GM19239 (cell line): ENCODE measurements at regions not wholly inside any gene's neighbourhood (a gene's known extent, or its start where the extent isn't known, plus 50 kb on each side); places are given as distances from the start of the nearest gene placed in this dataset.

Experiments
- DNase-seq: peaks from one replicate; pipeline ENCODE4 v3.0.0; 2011; ENCODE audit warnings: low spot score; ENCODE audit not compliant: insufficient read length
- FAIRE-seq: peaks from 2 replicates; lab custom pipeline; 2011; peaks lifted over from hg19 to GRCh38; lab: Jason Lieb, UNC

DNA sequence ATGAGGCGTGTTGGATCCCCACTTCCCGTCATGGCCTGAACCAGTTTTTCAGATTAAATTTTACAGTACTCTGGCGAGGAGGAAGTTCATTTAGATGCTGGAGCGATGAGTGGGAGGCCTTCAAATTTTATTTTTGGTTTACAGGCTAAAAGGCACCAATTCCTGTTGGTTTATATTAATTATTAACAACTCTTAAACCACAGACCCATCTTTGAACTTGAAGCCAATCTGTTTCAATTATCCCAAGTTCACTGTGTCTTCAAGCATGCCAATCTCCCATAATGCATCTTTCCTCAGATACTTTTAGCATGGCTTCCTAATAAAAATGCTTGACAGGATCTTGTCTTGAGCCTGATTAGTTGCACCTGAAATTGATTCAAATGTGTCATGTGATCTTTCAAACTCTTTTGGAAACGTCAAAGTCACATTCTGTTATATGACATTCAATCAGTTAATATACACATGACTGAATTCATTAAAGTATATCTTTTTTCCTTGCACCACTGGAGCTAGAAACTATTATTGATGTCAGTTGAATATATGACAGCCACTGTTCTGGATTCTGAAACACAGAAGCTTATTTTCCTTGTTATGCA lies 641.7 kb upstream of the TMEM132C start:
- FAIRE-seq (no peak), DNase-seq (no peak)

- no peak for FAIRE-seq
- no peak for DNase-seq
These were observed 638.3 kb upstream of the TMEM132C start for GRCh38 chr12:127628645-127629044.

DNA sequence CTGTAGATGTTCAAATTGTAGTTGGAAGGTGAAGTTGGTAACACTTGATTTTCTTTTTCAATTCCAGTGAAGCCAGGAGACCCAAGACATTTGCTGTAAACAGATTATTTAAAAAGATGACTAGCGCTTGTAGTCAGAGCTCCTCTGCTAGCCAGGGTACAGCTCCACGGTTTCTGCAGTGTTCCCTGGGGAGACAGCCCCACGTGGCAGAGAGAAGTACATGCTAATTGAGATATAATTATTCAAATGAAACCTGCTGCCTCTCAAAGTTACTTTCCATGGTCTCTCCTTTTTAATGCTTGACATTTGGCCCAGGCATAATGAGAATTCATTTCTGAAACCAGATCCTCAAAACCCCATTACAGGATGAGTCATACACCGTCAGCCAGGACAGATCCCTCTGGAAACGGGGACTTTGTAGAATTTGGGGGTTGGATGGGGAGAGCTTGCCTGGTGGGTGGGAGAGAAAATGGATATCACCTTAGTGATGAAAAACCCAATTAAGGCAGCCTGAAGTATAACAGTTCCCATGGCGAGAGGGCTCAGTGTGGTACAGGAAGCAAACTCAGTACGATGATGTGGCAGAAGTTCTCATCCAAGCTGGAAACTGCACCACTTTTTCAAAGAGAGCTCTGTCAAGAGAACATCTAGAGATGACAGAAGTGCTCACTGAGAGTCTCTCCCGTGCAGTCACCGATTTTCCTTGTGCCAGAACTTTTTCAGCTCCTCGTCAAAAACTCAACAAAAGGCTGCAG lies 637.7 kb upstream of the TMEM132C start:
- FAIRE-seq (no peak), DNase-seq (no peak)

DNA sequence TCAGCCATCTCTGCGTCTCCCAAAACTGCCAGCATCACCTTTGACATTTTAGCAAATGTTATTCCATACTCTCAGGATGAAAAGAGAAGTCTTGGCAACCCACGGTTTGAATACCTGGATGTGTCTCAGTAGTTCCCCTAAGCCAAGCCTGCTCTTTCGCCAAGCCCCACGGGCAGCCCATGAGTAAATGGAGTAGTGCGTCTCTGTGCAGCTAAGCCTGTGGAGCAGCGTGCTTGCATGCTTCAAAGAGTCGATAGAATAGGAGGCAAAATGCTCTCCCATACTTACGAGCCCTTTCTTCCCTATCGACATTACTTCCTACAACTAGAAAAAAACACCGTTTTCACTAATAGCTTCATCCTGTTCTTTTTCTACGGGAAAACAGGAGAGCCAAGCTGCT lies 634.5 kb upstream of the TMEM132C start:
- FAIRE-seq (no peak), DNase-seq (no peak)

- no peak for FAIRE-seq
- no peak for DNase-seq
These were observed 631.1 kb upstream of the TMEM132C start for GRCh38 chr12:127635838-127636237.

GRCh38 chr12:127636882-127637281 lies 630.1 kb upstream of the TMEM132C start:
- no peak for FAIRE-seq
- DNase-seq, result no peak

- DNase-seq, result no peak
- FAIRE-seq, result no peak
These were observed 626.6 kb upstream of the TMEM132C start for GRCh38 chr12:127640181-127640886.

GRCh38 chr12:127642208-127642607 lies 624.8 kb upstream of the TMEM132C start:
- no peak for FAIRE-seq

GRCh38 chr12:127648321-127648720 lies 618.6 kb upstream of the TMEM132C start:
- DNase-seq, result no peak
- FAIRE-seq, result no peak

More at GRCh38 chr12:127642208-127642607, 624.8 kb upstream of the TMEM132C start:
- no peak for DNase-seq

DNA sequence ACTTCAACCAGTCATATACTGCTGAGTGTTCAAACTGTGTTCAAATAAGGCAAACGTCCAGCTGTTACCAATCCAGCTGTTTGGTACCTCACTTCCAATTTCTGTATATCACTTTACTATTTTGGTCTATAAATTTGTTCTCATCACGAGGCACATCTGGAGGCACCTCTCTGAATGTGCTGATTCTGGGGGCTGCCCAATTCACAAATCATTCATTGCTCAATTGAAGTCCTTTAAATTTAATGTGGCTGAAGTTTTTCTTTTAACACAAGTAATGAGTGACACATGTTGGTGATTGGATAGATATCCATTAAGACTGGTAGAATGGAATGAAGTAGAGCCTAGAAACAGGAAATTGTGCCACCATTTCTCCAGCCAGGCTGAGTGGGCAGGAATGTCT lies 617.0 kb upstream of the TMEM132C start:
- no peak for FAIRE-seq
- DNase-seq, result no peak

GRCh38 chr12:127650626-127651025 lies 616.3 kb upstream of the TMEM132C start:
- DNase-seq, result no peak
- no peak for FAIRE-seq

DNA sequence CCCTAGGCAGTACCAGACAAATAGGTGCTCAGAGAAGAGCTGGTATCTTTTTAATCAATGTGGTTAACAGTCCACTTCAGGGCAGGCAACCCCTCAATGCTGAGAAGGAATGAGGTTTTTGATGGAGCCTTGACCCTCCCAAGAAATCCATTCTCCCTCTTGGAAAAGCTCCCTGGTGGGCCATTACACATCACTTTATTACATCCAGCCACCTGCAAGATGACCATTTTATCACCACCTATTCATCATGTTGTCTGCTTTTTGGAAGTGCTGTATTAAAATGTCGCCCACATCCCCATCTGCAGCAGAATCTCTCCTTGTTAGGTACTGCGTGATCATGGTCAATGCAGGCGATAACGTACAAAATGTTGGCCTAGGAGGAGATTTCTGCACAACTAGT lies 614.7 kb upstream of the TMEM132C start:
- FAIRE-seq (no peak), DNase-seq (no peak)

GRCh38 chr12:127654383-127654985 lies 612.5 kb upstream of the TMEM132C start:
- no peak for FAIRE-seq

GRCh38 chr12:127655691-127656090 lies 611.3 kb upstream of the TMEM132C start:
- FAIRE-seq (no peak), DNase-seq (no peak)

More at GRCh38 chr12:127654383-127654985, 612.5 kb upstream of the TMEM132C start:
- no peak for DNase-seq

DNA sequence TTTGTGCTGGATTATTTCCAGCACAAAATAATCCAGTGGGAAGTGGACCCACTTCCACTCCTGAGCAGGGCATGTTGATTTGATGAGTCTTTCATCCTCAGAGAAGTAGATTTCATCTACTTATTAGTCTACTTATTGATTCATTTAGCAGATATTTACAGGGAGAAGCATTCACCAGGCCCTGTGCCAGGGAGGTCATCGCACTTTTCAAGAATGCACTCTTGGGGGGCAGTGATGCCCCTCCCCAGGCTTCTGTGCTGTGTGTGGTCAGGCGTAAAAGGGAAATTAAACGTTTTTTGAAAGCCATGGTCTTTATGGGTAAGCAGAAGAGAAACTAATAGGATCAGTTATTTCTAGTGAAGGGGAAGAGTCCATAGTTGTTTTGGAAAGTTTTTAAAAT lies 610.7 kb upstream of the TMEM132C start:
- DNase-seq, result no peak
- no peak for FAIRE-seq

GRCh38 chr12:127657036-127657435 lies 609.9 kb upstream of the TMEM132C start:
- no peak for DNase-seq
- no peak for FAIRE-seq

DNA sequence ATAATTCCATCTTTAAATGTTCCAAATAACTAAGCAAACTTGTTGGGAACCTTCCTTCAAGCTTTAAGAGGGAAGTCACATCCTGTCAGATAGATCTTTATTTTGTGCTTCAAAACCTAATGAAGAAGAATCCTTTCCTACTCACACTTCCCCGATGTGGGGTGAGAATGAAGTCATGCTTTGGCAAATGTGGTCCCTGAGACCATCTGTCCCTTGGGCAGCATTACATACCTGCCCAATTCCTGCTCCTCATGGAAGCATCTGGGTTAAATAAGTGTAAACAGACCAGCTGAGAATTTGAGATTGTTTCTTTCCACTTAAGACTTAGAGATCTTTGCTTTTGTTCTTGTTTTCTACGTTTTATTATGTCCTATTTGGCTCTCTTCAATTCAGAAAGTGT lies 606.0 kb upstream of the TMEM132C start:
- no peak for DNase-seq
- no peak for FAIRE-seq

GRCh38 chr12:127663716-127664115 lies 603.3 kb upstream of the TMEM132C start:
- FAIRE-seq (no peak), DNase-seq (no peak)

DNA sequence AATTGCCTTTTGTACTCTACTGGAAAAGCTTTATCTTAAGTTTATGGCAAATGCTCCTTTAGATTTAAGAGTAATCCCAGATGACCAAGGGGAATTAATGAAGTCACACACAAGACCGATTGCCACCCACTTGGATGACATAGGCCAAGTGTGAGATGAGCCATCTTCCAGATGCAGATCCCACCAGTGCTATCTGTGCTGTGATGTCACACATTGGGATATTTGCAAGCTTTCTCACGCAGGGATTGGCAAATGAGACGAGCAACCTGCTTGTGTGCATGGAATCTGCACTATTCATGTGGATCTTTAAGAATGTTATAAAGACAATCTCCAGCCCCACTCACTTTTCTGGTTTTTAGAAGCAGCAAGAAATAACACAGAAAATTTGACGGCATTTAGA lies 602.1 kb upstream of the TMEM132C start:
- no peak for FAIRE-seq
- no peak for DNase-seq

- DNase-seq (no peak), FAIRE-seq (no peak)
These were observed 599.8 kb upstream of the TMEM132C start for GRCh38 chr12:127667131-127667685.

- FAIRE-seq (no peak), DNase-seq (no peak)
These were observed 596.7 kb upstream of the TMEM132C start for GRCh38 chr12:127670294-127670693.
